GM18951 (cell line): ENCODE measurements at regions not wholly inside any gene's neighbourhood (a gene's known extent, or its start where the extent isn't known, plus 50 kb on each side); places are given as distances from the start of the nearest gene placed in this dataset.

ENCODE experiments used
- in situ Hi-C: fragments of 300-500 bp; cut with MboI; formaldehyde crosslinking; loops from one replicate; pipeline ENCODE4 v1.12.0; 2022; ENCODE audit warnings: low sequenced_read_pairs, mixed read lengths, inconsistent platforms; ENCODE audit not compliant: unreplicated experiment

- in situ Hi-C loops: loop anchor here (10.0 to 25.0 kb wide), 2 partner anchors 316 to 1844 kb away; no protein-coding TSS in a partner anchor
Measured at GRCh38 chr17:26881195-26881594, 412.7 kb upstream of the WSB1 start.

DNA sequence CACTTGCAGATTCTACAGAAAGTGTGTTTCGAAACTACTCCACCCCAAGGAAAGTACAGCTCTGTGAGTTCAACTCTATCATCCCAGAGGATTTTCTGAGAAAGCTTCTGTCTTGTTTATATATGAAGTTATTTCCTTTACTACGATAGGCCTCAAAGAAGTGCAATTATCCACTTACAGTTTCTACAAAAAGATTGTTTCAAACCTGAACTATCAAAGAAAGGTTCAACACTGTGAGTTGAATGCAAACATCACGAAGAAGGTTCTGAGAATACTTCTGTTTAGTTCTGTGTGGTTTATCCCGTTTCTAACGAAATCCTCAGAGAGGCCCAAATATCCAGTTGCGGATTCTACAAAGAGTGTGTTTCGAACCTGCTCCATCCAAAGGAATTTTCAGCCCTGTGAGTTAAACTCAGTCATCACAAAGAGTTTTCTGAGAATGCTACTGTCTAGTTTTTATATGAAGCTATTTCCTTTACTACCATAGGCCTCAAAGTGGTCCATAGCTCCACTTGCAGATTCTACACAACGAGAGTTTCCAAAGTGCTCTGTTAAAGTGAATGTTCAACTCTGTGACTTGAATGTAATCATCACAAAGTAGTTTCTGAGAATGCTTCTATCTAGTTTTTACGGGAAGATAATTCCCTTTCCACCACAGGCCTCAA lies 411.7 kb upstream of the WSB1 start:
- in situ Hi-C loops: loop anchor here (10.0 to 25.0 kb wide), 2 partner anchors 317 to 1845 kb away; no protein-coding TSS in a partner anchor

GRCh38 chr17:26883878-26884740 lies 409.8 kb upstream of the WSB1 start:
- in situ Hi-C loops: loop anchor here (10.0 to 25.0 kb wide), 2 partner anchors 319 to 1847 kb away; no protein-coding TSS in a partner anchor

DNA sequence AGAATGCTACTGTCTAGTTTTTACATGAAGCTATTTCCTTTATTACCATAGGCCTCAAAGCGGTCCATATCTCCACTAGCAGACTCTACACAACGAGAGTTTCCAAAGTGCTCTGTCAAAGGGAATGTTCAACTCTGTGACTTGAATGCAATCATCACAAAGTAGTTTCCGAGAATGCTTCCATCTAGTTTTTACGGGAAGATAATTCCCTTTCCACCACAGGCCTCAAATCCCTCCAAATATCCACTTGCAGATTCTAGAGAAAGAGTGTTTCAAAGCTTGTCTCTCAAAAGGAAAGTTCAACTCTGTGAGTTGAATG lies 409.2 kb upstream of the WSB1 start:
- in situ Hi-C loops: loop anchor here (5.0 to 25.0 kb wide), 5 partner anchors 292 to 1847 kb away; no protein-coding TSS in a partner anchor

- in situ Hi-C loops: loop anchor here (5.0 to 25.0 kb wide), 5 partner anchors 293 to 1848 kb away; no protein-coding TSS in a partner anchor
Measured at GRCh38 chr17:26885244-26885970, 408.5 kb upstream of the WSB1 start.
